SK-N-SH treated with all-trans-retinoic acid at 6 μM for 48 hours (cell line): ENCODE measurements at regions not wholly inside any gene's neighbourhood (a gene's known extent, or its start where the extent isn't known, plus 50 kb on each side); places are given as distances from the start of the nearest gene placed in this dataset.

ENCODE experiments used
- ATAC-seq: fragments of 200-7000 bp; cut with Tn5 transposase; 3 replicates; pipeline ENCODE4 v1.9.1; 2020; ENCODE audit warnings: mild to moderate bottlenecking, moderate library complexity
- ARNTL ChIP-seq: fragments of 450-650 bp; formaldehyde crosslinking; IDR thresholded peaks from 2 replicates; pipeline ENCODE4 v1.5.0; 2020; ENCODE audit warnings: low read depth, mild to moderate bottlenecking, moderate library complexity, borderline replicate concordance
- BACH2 ChIP-seq: fragments of 250-450 bp; sonication (Bioruptor Pico); IDR thresholded peaks from 2 replicates; pipeline ENCODE4 v1.9.0; 2021; ENCODE audit warnings: mild to moderate bottlenecking, borderline replicate concordance
- CSDC2 ChIP-seq: fragments of 250-450 bp; sonication (Bioruptor Pico); IDR thresholded peaks from 2 replicates; pipeline ENCODE4 v1.5.0; 2020; ENCODE audit warnings: mild to moderate bottlenecking, moderate library complexity
- GLIS3 ChIP-seq: fragments of 250-450 bp; sonication (Bioruptor Pico); IDR thresholded peaks from 2 replicates; pipeline ENCODE4 v1.5.0; 2020; ENCODE audit warnings: mild to moderate bottlenecking, moderate library complexity
- ISL1 ChIP-seq: fragments of 250-450 bp; sonication (Bioruptor Pico); IDR thresholded peaks from 2 replicates; pipeline ENCODE4 v2.1.2; 2022; ENCODE audit warnings: mild to moderate bottlenecking, moderate library complexity
- OSR1 ChIP-seq: fragments of 250-450 bp; sonication (Bioruptor Pico); IDR thresholded peaks from 2 replicates; pipeline ENCODE4 v1.8.0; 2022; ENCODE audit warnings: moderate library complexity, mild to moderate bottlenecking, inconsistent platforms
- RARB ChIP-seq: fragments of 250-450 bp; sonication (Bioruptor Pico); IDR thresholded peaks from 2 replicates; pipeline ENCODE4 v1.8.0; 2021; ENCODE audit warnings: mild to moderate bottlenecking, moderate library complexity
- SNAI2 ChIP-seq: fragments of 250-450 bp; sonication (Bioruptor Pico); IDR thresholded peaks from 2 replicates; pipeline ENCODE4 v1.5.0; 2020; ENCODE audit warnings: mild to moderate bottlenecking, moderate library complexity
- TCF4 ChIP-seq: fragments of 250-450 bp; sonication (Bioruptor Pico); IDR thresholded peaks from 2 replicates; pipeline ENCODE4 v1.8.0; 2021; ENCODE audit warnings: mild to moderate bottlenecking, moderate library complexity, borderline replicate concordance
- TOX ChIP-seq: fragments of 250-450 bp; sonication (Bioruptor Pico); IDR thresholded peaks from 2 replicates; pipeline ENCODE4 v1.8.0; 2021; ENCODE audit warnings: mild to moderate bottlenecking, moderate library complexity, borderline replicate concordance
- ZC3H10 ChIP-seq: fragments of 250-450 bp; sonication (Bioruptor Pico); IDR thresholded peaks from 2 replicates; pipeline ENCODE4 v1.5.1; 2021; ENCODE audit warnings: mild to moderate bottlenecking, moderate library complexity
- ZFP3 ChIP-seq: fragments of 250-450 bp; sonication (Bioruptor Pico); IDR thresholded peaks from 2 replicates; pipeline ENCODE4 v1.5.0; 2020; ENCODE audit warnings: mild to moderate bottlenecking, moderate library complexity
- ZFP30 ChIP-seq: fragments of 450-650 bp; formaldehyde crosslinking; IDR thresholded peaks from 2 replicates; pipeline ENCODE4 v1.5.0; 2022; ENCODE audit warnings: mild to moderate bottlenecking, moderate library complexity
- ZNF565 ChIP-seq: fragments of 450-650 bp; formaldehyde crosslinking; conservative IDR thresholded peaks from 2 replicates; pipeline ENCODE4 v1.5.0; 2020; ENCODE audit warnings: low read depth, mild to moderate bottlenecking, moderate library complexity
- ZNF70 ChIP-seq: fragments of 450-650 bp; formaldehyde crosslinking; IDR thresholded peaks from 2 replicates; pipeline ENCODE4 v1.5.0; 2020; ENCODE audit warnings: mild to moderate bottlenecking, moderate library complexity
- ZNF8 ChIP-seq: fragments of 450-650 bp; formaldehyde crosslinking; IDR thresholded peaks from 2 replicates; pipeline ENCODE4 v1.5.0; 2020; ENCODE audit warnings: mild to moderate bottlenecking, moderate library complexity
- TF ChIP-seq, protein P1 (sequence below): fragments of 250-450 bp; sonication (Bioruptor Pico); IDR thresholded peaks from 2 replicates; pipeline ENCODE4 v1.5.1; 2020; ENCODE audit warnings: low read depth, mild to moderate bottlenecking, moderate library complexity
- TF ChIP-seq, protein P2 (sequence below): fragments of 250-450 bp; sonication (Bioruptor Pico); IDR thresholded peaks from 2 replicates; pipeline ENCODE4 v1.8.0; 2020; ENCODE audit warnings: mild to moderate bottlenecking, moderate library complexity, borderline replicate concordance
- TF ChIP-seq, protein P3 (sequence below): fragments of 250-450 bp; sonication (Bioruptor Pico); IDR thresholded peaks from 2 replicates; pipeline ENCODE4 v1.5.1; 2021; ENCODE audit warnings: mild to moderate bottlenecking, moderate library complexity
- TF ChIP-seq, protein P4 (sequence below): fragments of 250-450 bp; sonication (Bioruptor Pico); IDR thresholded peaks from 2 replicates; pipeline ENCODE4 v1.5.0; 2020; ENCODE audit warnings: mild to moderate bottlenecking, moderate library complexity

DNA sequence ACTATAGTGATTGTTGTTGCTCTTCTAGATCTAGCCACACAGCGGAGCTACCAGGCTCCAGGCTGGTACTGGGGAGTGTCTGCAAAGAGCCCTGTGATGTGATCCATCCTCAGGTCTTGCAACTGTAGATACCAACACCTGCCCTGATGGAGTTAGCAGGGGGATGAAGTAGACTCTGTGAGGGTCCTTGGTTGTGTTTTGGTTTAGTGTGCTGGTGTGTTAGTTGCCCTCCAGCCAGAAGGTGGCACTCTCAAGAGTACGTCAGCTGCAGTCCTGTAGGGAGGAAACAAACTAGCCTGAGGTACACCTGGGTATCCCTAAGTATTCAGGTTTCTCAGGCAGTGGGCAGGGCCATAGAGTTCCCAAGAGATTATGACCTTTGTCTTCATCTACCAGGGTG is 81.2 kb upstream of the TMPRSS2 start:
- ATAC-seq: no peak
- TF ChIP-seq, protein P1, sequence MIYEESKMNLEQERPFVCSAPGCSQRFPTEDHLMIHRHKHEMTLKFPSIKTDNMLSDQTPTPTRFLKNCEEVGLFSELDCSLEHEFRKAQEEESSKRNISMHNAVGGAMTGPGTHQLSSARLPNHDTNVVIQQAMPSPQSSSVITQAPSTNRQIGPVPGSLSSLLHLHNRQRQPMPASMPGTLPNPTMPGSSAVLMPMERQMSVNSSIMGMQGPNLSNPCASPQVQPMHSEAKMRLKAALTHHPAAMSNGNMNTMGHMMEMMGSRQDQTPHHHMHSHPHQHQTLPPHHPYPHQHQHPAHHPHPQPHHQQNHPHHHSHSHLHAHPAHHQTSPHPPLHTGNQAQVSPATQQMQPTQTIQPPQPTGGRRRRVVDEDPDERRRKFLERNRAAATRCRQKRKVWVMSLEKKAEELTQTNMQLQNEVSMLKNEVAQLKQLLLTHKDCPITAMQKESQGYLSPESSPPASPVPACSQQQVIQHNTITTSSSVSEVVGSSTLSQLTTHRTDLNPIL (CRISPR knock-in tag): no peak
- TF ChIP-seq, protein P2, sequence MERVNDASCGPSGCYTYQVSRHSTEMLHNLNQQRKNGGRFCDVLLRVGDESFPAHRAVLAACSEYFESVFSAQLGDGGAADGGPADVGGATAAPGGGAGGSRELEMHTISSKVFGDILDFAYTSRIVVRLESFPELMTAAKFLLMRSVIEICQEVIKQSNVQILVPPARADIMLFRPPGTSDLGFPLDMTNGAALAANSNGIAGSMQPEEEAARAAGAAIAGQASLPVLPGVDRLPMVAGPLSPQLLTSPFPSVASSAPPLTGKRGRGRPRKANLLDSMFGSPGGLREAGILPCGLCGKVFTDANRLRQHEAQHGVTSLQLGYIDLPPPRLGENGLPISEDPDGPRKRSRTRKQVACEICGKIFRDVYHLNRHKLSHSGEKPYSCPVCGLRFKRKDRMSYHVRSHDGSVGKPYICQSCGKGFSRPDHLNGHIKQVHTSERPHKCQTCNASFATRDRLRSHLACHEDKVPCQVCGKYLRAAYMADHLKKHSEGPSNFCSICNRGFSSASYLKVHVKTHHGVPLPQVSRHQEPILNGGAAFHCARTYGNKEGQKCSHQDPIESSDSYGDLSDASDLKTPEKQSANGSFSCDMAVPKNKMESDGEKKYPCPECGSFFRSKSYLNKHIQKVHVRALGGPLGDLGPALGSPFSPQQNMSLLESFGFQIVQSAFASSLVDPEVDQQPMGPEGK: no peak
- TF ChIP-seq OSR1 (CRISPR knock-in tag) (no peak), ZFP3 (CRISPR knock-in tag) (no peak), TOX (CRISPR knock-in tag) (no peak), ARNTL (CRISPR knock-in tag) (no peak), ZNF565 (no peak)
- TF ChIP-seq, protein P3, sequence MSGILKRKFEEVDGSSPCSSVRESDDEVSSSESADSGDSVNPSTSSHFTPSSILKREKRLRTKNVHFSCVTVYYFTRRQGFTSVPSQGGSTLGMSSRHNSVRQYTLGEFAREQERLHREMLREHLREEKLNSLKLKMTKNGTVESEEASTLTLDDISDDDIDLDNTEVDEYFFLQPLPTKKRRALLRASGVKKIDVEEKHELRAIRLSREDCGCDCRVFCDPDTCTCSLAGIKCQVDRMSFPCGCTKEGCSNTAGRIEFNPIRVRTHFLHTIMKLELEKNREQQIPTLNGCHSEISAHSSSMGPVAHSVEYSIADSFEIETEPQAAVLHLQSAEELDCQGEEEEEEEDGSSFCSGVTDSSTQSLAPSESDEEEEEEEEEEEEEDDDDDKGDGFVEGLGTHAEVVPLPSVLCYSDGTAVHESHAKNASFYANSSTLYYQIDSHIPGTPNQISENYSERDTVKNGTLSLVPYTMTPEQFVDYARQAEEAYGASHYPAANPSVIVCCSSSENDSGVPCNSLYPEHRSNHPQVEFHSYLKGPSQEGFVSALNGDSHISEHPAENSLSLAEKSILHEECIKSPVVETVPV (CRISPR knock-in tag): no peak
- TF ChIP-seq, protein P4, sequence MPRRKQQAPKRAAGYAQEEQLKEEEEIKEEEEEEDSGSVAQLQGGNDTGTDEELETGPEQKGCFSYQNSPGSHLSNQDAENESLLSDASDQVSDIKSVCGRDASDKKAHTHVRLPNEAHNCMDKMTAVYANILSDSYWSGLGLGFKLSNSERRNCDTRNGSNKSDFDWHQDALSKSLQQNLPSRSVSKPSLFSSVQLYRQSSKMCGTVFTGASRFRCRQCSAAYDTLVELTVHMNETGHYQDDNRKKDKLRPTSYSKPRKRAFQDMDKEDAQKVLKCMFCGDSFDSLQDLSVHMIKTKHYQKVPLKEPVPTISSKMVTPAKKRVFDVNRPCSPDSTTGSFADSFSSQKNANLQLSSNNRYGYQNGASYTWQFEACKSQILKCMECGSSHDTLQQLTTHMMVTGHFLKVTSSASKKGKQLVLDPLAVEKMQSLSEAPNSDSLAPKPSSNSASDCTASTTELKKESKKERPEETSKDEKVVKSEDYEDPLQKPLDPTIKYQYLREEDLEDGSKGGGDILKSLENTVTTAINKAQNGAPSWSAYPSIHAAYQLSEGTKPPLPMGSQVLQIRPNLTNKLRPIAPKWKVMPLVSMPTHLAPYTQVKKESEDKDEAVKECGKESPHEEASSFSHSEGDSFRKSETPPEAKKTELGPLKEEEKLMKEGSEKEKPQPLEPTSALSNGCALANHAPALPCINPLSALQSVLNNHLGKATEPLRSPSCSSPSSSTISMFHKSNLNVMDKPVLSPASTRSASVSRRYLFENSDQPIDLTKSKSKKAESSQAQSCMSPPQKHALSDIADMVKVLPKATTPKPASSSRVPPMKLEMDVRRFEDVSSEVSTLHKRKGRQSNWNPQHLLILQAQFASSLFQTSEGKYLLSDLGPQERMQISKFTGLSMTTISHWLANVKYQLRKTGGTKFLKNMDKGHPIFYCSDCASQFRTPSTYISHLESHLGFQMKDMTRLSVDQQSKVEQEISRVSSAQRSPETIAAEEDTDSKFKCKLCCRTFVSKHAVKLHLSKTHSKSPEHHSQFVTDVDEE (CRISPR knock-in tag): no peak

DNA sequence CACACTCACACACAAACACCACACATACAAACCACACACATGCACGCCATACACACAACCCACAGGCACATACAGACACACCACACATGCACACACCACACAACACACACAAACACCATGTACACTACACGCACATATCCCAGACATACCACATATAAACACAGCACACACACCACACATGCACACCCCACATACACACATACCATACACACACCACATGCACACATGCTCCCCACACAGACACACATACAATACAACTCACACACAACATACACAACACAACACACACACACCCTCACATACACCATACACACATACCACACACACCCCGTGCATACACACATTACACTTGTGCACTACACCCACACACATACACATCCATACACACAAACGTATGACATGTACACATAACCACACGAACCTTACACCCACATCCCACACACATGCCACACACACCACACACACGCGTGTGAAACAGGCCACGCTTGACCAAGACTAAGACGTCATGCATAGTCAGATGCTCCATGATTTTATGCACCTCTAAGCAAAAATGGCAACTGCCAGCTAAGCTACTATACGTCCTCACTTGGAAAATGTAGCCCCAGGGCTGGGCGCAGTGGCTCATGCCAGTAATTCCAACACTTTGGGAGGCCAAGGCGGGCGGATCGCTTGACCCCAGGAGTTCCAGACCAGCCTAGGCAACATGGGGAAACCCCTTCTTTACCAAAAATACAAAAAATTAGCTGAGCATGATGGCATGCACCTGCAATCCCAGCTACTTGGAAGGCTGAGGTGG is 77.4 kb upstream of the TMPRSS2 start:
- ATAC-seq: no peak

More for the DNA sequence above, 77.4 kb upstream of the TMPRSS2 start:
- TF ChIP-seq CSDC2 (CRISPR knock-in tag): no peak
- no peak for TF ChIP-seq ZNF8 (CRISPR knock-in tag)
- no peak for TF ChIP-seq ZFP30 (CRISPR knock-in tag)
- TF ChIP-seq TCF4 (CRISPR knock-in tag): no peak
- TF ChIP-seq, protein P3 (CRISPR knock-in tag): no peak
- no peak for TF ChIP-seq GLIS3 (CRISPR knock-in tag)
- TF ChIP-seq SNAI2: no peak
- TF ChIP-seq ZNF70 (CRISPR knock-in tag): no peak
- no peak for TF ChIP-seq BACH2 (CRISPR knock-in tag)
- no peak for TF ChIP-seq TOX (CRISPR knock-in tag)
- TF ChIP-seq, protein P4 (CRISPR knock-in tag): no peak
- no peak for TF ChIP-seq ZC3H10
- no peak for TF ChIP-seq ISL1 (CRISPR knock-in tag)
- TF ChIP-seq ZFP3 (CRISPR knock-in tag): no peak
- TF ChIP-seq RARB (CRISPR knock-in tag): no peak
- TF ChIP-seq, all 23 proteins: peak for 0
